IMR-90 (cell line): ENCODE measurements at regions not wholly inside any gene's neighbourhood (a gene's known extent, or its start where the extent isn't known, plus 50 kb on each side); places are given as distances from the start of the nearest gene placed in this dataset.

Experiments used
- BHLHE40 ChIP-seq: fragments of 150-350 bp; IDR thresholded peaks from 2 replicates; pipeline ENCODE4 v1.6.1; 2016; ENCODE audit warnings: mild to moderate bottlenecking, low read depth, low read length
- CEBPB ChIP-seq: IDR thresholded peaks from 2 replicates; pipeline ENCODE4 v1.6.1; 2012; ENCODE audit warnings: low read depth, low read length, improper control_type of control experiment
- CTCF ChIP-seq: conservative IDR thresholded peaks from 2 replicates; pipeline ENCODE4 v1.5.1; 2012; ENCODE audit warnings: mild to moderate bottlenecking, low read depth, low read length, improper control_type of control experiment
- FOS ChIP-seq: fragments of 150-350 bp; IDR thresholded peaks from 2 replicates; pipeline ENCODE4 v1.6.1; 2016; ENCODE audit warnings: low read depth, low read length
- MAFK ChIP-seq: IDR thresholded peaks from 2 replicates; pipeline ENCODE4 v1.6.1; 2012; ENCODE audit warnings: low read depth, low read length, improper control_type of control experiment
- MAZ ChIP-seq: IDR thresholded peaks from 2 replicates; pipeline ENCODE4 v1.6.1; 2012; ENCODE audit warnings: low read depth, mild to moderate bottlenecking, low read length, improper control_type of control experiment, moderate library complexity, borderline replicate concordance
- MXI1 ChIP-seq: IDR thresholded peaks from 2 replicates; pipeline ENCODE4 v1.6.1; 2012; ENCODE audit warnings: low read depth, mild to moderate bottlenecking, low read length, moderate library complexity, borderline replicate concordance
- NFE2L2 ChIP-seq: fragments of 150-350 bp; IDR thresholded peaks from 2 replicates; pipeline ENCODE4 v1.6.1; 2016; ENCODE audit warnings: low read depth, mild to moderate bottlenecking, low read length
- POLR2A ChIP-seq: IDR thresholded peaks from 2 replicates; pipeline ENCODE4 v1.6.1; 2012; ENCODE audit warnings: mild to moderate bottlenecking, low read depth, low read length
- RAD21 ChIP-seq: IDR thresholded peaks from 2 replicates; pipeline ENCODE4 v1.6.1; 2012; ENCODE audit warnings: low read length, improper control_type of control experiment
- RCOR1 ChIP-seq: IDR thresholded peaks from 2 replicates; pipeline ENCODE4 v1.6.1; 2012; ENCODE audit warnings: mild to moderate bottlenecking, low read length, improper control_type of control experiment; ENCODE audit not compliant: insufficient replicate concordance
- RFX5 ChIP-seq: IDR thresholded peaks from 2 replicates; pipeline ENCODE4 v1.8.0; 2012; ENCODE audit warnings: low read depth, mild to moderate bottlenecking, low read length, moderate library complexity
- SMC3 ChIP-seq: fragments of 150-350 bp; IDR thresholded peaks from 2 replicates; pipeline ENCODE4 v1.6.1; 2016; ENCODE audit warnings: low read depth, mild to moderate bottlenecking, antibody characterized with exemption, low read length, moderate library complexity
- USF2 ChIP-seq: fragments of 150-350 bp; IDR thresholded peaks from 2 replicates; pipeline ENCODE4 v1.6.1; 2017; ENCODE audit warnings: mild to moderate bottlenecking, antibody characterized with exemption, low read length, low read depth

GRCh38 chr4:33696041-33696440, 2548.3 kb downstream of the ARAP2 start:
- no peak for TF ChIP-seq MAZ
- no peak for TF ChIP-seq CTCF
- no peak for TF ChIP-seq RFX5
- no peak for TF ChIP-seq MXI1
- no peak for TF ChIP-seq USF2
- no peak for TF ChIP-seq BHLHE40
- TF ChIP-seq POLR2A: no peak
- no peak for TF ChIP-seq RCOR1
- TF ChIP-seq SMC3: no peak
- TF ChIP-seq MAFK: no peak
- TF ChIP-seq RAD21: no peak
- TF ChIP-seq NFE2L2: no peak
- TF ChIP-seq FOS: no peak
- no peak for TF ChIP-seq CEBPB
